Suppressor macrophage treated with lipopolysaccharide for 1 hour (primary cell): ENCODE measurements at regions not wholly inside any gene's neighbourhood (a gene's known extent, or its start where the extent isn't known, plus 50 kb on each side); places are given as distances from the start of the nearest gene placed in this dataset.

Experiments used
- DNase-seq, 3 donors: peaks; one replicate each; pipeline ENCODE4 v3.0.0-alpha.2; 2020 to 2022

GRCh38 chr15:38182900-38183299 lies 69.7 kb upstream of the SPRED1 start:
- no peak for DNase-seq

GRCh38 chr15:38186507-38186906 lies 66.1 kb upstream of the SPRED1 start:
- no peak for DNase-seq

- no peak for DNase-seq
Observed at GRCh38 chr15:38187630-38188313, 64.9 kb upstream of the SPRED1 start.

- no peak for DNase-seq
Observed at GRCh38 chr15:38189671-38190295, 62.9 kb upstream of the SPRED1 start.

- DNase-seq: no peak
Observed at GRCh38 chr15:38190501-38190900, 62.1 kb upstream of the SPRED1 start.

- DNase-seq: no peak
Observed at GRCh38 chr15:38192496-38192895, 60.1 kb upstream of the SPRED1 start.

- no peak for DNase-seq
Observed at GRCh38 chr15:38193496-38193895, 59.1 kb upstream of the SPRED1 start.

GRCh38 chr15:38195191-38195901 lies 57.3 kb upstream of the SPRED1 start:
- DNase-seq: no peak

GRCh38 chr15:38196076-38196475 lies 56.6 kb upstream of the SPRED1 start:
- no peak for DNase-seq

GRCh38 chr15:38197553-38197952 lies 55.1 kb upstream of the SPRED1 start:
- no peak for DNase-seq

GRCh38 chr15:38201714-38202113 lies 50.9 kb upstream of the SPRED1 start:
- no peak for DNase-seq

- no peak for DNase-seq
Observed at GRCh38 chr15:38202361-38202760, 50.3 kb upstream of the SPRED1 start.
